ELR (cell line): ENCODE measurements at regions not wholly inside any gene's neighbourhood (a gene's known extent, or its start where the extent isn't known, plus 50 kb on each side); places are given as distances from the start of the nearest gene placed in this dataset.

Experiments used
- DNase-seq: peaks from one replicate; pipeline ENCODE4 v3.0.0-alpha.2; 2015; ENCODE audit warnings: low read depth

DNA sequence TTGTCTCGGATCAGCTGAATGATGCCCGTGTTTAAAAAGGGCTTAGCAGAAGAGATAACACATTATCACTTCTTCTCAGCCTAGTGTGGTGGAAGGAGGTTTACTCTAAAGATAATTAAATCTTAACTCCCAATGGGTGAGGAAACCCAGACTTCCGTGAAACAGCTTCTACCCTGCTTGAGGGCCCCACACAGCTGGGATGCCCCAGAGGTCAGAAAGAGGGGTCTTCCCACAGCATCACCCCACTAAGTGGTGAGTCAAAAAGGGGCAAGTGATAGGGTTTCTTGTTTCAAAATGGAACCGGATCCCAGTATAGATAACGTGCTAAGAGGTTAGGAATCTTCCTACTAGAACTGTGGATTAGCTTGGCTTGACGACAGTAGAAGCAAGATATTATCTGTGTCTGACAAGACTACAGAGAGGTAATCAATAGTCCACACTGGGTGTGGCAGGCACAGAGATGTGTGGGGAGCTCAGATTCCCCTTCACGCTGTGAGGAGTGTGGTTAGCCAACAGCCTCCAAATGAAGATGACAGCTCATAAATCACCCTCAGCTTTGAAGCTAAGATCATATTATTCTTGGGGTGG lies 129.6 kb upstream of the COPS8 start:
- no peak for DNase-seq

- DNase-seq: no peak
These were observed 129.0 kb upstream of the COPS8 start for GRCh38 chr2:236956641-236957040.

DNA sequence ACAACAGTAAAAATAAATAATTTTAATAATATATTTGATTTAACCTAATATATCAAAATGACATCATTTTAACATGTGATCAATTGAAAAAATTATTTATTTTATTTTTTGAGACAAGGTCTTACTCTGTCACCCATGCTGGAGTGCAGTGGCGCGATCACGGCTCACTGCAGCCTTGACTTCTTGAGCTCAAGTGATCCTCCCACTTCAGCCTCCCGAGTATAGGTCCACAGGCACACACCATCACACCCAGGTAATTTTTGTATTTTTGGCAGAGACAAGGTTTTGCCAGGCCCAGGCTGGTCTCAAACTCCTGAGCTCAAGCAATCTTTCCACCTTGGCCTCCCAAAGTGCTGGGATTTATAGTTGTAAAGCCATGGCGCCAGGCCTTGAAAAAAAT lies 126.7 kb upstream of the COPS8 start:
- no peak for DNase-seq

GRCh38 chr2:236959876-236960275 lies 125.8 kb upstream of the COPS8 start:
- DNase-seq: no peak

DNA sequence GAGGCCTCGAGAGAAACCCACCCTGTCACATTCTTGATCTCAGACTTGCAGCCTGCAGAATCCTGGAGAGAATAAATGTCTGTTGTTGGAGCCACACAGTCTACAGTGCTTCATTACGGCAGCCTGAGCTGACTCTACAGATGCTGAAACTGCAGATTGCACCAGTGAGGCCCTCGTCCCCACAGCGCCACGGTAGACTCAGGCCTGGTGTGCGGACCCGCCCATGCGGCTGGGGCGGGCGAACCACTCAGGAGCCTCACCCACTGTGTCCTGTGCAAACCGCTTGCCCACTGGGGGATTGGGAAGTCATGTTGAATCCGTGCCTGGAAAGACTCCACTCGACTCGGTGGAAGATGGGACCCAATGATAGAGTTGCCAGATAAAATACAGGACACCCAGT lies 125.2 kb upstream of the COPS8 start:
- DNase-seq: no peak

DNA sequence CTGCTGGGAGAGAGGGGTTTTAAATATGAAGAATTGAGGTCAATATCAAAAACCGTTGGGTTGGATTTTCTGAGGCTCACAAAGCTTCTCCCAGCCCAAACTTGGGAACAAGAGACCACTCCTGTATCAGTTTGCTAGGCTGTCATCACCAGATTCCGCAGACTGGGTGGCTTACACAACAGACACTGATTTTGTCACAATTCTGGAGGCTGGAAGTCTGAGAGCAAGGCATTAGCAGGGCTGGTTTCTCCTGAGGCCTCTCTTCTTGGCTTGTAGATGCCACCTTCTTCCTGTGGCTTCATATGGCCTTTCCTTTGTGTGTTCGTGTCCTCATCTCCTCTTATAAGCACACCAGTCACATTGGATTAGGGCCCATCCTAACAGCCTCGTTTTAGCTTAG lies 122.9 kb upstream of the COPS8 start:
- DNase-seq: no peak

DNA sequence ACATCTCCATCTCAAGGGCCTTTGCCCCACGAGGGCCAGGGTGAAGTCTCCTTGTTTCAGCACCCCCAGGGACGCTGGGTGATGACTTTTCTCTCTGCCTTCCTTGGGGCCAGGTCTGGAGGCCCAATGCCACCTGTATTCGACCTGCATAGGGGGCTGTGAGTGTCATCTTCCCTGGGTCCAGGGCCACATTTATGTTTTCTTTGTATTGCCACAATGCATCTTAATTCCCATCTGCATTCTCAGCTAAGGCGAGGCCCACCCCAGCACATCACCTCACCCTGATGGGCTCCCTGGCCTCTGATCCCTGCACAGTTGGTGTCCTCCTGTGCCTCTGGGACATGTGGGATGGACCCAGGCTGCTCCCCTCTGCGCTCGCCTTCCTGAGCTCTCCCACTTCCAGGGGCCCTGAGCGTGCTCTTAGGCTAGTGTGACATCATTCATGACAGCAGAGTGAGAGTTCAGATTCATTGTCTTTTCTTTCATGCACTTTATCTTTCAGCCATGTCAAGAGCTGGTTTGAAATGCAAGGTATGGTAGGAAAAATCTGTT lies 122.0 kb upstream of the COPS8 start:
- no peak for DNase-seq

GRCh38 chr2:236964291-236964690 lies 121.4 kb upstream of the COPS8 start:
- DNase-seq: no peak

DNA sequence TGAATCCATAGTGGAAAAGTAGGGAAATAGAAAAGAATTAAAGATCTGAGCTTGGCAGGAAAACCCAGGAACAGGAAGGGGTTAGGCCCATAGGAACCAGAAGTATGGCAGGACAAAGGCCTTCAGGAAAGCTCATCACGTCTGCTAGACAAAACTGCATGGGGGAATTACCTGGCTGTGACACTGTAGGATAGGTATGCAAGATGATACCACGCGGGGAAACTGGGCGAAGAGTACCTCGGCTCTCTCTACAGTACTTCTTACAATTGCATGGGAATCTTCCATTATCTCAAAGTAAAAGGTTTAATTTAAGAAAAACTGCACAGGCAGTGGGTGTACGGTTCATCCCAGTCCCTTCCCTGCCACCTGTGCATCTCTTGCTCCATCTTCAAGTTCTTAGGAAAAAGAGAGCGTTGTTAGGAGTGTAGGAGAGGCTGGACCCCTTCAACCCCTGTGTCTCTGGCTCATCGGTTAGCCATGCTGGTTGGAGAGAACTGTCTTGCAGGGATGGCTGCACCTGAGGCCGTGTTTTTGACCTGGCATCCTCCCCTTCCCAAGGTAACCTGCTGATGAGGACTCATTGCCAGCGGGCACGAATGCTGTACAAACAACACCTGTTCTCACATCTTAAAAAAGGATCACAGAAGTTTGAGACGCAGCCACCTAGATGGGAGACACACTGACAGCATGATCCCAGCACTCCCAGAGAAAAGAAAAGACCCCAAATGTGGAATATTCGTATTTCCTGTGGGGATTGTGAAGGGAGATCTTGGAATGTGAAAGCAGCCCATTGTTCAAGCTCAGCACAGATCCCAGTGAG lies 120.5 kb upstream of the COPS8 start:
- DNase-seq: no peak

- DNase-seq: no peak
These were observed 119.9 kb upstream of the COPS8 start for GRCh38 chr2:236965841-236966096.

- DNase-seq: no peak
These were observed 118.2 kb upstream of the COPS8 start for GRCh38 chr2:236967499-236967783.

GRCh38 chr2:236968101-236968879 lies 117.4 kb upstream of the COPS8 start:
- no peak for DNase-seq

GRCh38 chr2:236968880-236969534 lies 116.7 kb upstream of the COPS8 start:
- DNase-seq: no peak

DNA sequence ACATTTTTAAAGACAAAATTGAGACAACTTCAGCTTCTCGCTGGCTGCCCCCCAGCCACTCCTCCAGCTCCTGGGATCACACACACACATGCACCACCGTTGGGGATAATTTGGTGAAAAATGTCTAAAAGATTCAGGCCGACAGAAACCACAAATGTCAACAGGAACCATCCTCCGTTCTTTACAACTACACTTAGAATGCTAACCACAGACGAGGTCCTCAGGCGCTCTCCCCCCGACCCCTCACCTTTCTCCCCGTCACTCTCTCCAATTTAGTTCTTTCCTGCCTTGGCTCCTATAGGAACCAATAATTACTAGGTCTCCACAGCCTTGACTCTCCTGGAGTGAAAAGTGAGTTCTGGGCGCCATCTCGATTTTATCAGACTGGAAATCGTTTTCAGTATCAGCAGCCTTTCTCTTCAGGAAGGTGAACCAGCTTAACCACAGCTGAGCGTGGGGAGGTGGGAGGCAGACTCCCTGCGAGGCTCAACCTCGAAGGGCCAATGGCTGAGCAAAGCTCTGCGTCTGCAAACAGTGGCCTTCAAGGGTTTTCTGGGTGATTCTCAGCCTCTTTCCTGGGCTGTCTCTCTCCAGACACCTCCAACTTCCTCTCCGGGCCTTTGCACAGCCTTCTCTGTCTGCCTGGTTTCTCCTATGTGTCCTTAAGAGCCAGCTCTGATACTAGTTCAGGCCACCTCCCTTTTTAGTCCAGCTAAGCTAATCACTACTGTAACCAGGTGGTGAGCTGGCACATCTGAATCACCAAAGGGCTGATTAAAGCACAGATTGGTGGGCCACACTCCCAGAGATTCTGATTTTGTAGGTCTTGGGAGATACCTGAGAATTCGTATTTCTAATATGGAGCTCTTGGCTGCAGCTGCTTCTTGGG lies 115.7 kb upstream of the COPS8 start:
- DNase-seq: no peak

- no peak for DNase-seq
These were observed 115.1 kb upstream of the COPS8 start for GRCh38 chr2:236970656-236971010.

DNA sequence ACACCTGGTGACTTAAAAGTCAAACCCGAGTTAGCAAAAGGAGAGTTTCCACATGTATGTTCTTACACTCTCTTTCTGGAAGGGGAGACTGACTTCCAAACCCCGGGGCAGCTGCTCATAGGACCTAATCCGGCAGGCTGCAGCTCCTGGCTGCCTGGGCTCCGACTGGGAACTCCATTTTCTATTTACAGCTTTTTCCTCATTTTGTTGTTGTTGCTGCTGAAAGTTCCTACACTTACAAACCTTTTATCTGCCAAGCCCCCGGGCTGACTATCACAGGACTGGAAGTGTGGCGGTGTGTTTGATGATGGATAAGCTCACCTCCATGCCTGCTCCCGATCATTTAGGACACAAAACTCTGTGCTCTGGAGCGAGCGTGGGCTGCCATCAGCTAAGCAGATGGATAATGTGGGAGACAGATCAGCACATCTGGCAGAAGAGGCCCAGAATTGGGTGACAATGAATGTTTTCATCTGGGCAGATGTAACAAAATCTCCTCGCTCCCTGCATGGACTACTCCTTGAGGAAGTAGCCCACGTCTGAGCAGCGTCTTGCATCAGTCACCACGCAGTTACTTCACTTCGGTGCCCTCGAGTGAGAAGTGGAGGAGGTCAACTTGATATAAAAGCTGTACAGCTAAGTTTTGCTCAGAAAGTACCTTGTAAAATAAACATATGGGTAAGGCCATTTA lies 114.4 kb upstream of the COPS8 start:
- DNase-seq: no peak

DNA sequence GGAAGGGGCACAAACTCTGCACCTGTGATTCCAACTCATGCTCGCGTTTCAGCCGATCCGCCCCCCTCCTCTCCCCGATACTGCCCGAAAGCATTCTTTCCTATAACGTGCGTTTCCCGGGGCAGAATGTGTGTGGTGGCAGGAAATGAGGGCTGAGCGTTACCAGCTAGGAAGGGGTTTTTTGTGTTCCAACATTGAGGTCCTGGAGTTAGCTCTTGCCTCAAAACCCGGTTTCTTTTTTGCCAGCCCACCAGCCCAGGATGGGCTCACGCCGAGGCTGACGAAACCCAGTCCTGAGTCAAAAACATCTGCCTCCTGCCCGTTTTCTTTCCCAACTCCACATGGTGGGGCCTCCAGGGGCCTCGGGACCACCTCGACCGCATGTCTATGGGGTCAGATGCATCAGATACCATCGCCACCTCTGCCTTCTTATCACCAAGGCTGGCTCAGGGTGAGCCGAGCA lies 113.7 kb upstream of the COPS8 start:
- DNase-seq: no peak

DNA sequence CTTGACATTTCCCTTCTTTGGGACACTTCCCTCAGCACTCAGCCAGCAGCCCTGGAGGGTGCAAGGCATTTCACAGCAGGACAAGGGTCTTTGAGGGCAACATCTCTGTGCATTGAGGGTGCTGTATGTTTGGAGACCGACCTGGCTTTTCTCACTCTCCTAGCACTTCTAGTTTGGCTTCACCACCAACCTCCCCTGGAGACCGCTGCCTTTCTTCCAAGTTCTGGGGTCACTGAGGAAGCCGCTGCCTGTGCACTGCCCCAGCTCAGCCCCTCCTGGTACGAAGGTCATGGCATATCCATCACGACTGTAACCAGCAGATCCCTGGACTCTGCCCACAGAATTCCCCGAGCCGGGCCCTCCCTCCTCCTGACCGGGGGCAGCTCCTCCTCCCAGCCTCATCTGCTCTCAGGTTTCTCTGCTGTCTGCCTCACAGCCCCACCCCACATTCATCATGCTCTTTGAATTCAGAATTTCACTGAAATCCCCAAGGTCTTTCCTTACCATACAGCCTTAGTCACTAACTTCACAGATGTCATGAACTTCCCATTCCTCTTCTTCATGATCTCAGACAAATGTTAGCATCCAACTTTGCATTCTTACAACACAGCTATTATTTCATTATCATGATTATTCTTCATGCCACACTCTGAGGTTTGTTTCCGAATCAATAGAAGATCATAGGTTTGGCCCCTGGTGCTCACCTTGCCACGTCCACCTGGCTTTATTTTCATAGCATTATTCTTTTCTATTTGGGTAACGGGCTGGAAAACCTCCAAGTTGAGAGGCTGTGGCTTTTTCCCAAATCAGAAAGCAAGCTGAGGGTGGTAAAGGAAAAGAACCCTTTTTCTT lies 113.0 kb upstream of the COPS8 start:
- peak; percentile 51 for DNase-seq

DNA sequence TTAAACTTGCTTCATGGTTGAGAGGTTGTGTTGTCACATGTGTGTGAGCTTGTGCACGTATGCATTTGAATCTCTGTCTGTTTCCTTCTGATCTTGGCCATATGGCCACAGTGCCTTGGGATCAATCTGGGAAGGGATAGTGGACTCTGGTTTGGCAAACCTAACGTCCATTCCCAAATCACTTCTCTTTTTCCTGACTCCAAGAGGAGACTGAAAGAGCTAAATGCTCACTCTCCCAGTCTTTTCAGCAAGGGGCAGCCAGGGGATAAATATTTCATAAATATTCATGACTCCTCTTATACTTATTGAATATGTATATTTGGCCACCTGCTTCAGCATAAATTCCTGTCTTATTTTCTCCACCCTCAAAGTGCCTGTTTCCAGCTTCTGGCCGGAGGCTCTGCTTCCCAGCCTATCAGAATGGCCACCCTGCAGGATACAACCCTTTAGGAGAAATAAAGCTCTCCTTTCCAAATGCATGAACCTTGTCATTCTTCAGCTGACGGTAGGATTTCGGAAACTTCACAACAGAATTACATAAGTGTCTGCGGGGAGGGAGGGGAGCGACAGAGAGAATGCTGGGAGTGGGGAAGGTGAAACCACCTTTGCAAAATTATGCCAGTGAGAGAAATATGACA lies 112.2 kb upstream of the COPS8 start:
- no peak for DNase-seq

- no peak for DNase-seq
These were observed 111.5 kb upstream of the COPS8 start for GRCh38 chr2:236974148-236974547.
